ENCODE measurements at regions not wholly inside any gene's neighbourhood (a gene's known extent, or its start where the extent isn't known, plus 50 kb on each side); places are given as distances from the start of the nearest gene placed in this dataset.
"Not testable (repeated sequence)": the region's sequence is repeated elsewhere in the genome, so short reads cannot be mapped to it uniquely, and the experiment has no call there.

- H3K36me3 Mint-ChIP-seq: no peaks in the 10 kb centered on the region
- peaks cover 38 to 42% of the 10 kb centered on the region in 2 donors for H3K4me1 Mint-ChIP-seq
- H3K27ac Mint-ChIP-seq: peak overlapping the region in 2 of 6 donors; percentile 36 to 56
- H3K9me3 Mint-ChIP-seq: peaks cover 0 to 37% (median 8%) of the 10 kb centered on the region in 6 donors
- H3K4me3 Mint-ChIP-seq: peak overlapping the region in 4 of 5 donors; percentile 11 to 78 (median 32)
- no peak for DNase-seq
- H3K27me3 Mint-ChIP-seq (ENCODE audit: low read depth in 3 of 3): peaks cover 0 to 11% (median 2%) of the 10 kb centered on the region in 3 donors
These were observed 1107.1 kb upstream of the TMPRSS15 start for GRCh38 chr21:19510653-19511052.

GRCh38 chr21:19522381-19522780, 1118.8 kb upstream of the TMPRSS15 start:
- Mint-ChIP-seq H3K4me3 (no peak overlapping the region), H3K27me3 (ENCODE audit: low read depth in 3 of 3) (no peaks in the 10 kb centered on the region), H3K36me3 (peaks cover 0 to 8% (median 0%) of the 10 kb centered on the region in 3 donors), H3K27ac (no peak overlapping the region), H3K4me1 (no peaks in the 10 kb centered on the region), H3K9me3 (peaks cover 0 to 27% (median 10%) of the 10 kb centered on the region in 6 donors)
- DNase-seq: no peak

GRCh38 chr21:19523061-19523460, 1119.5 kb upstream of the TMPRSS15 start:
- peaks cover 0 to 27% (median 10%) of the 10 kb centered on the region in 6 donors for H3K9me3 Mint-ChIP-seq
- peaks cover 0 to 8% (median 0%) of the 10 kb centered on the region in 3 donors for H3K36me3 Mint-ChIP-seq
- no peaks in the 10 kb centered on the region for H3K27me3 Mint-ChIP-seq (ENCODE audit: low read depth in 3 of 3)
- H3K27ac Mint-ChIP-seq: no peak overlapping the region
- no peaks in the 10 kb centered on the region for H3K4me1 Mint-ChIP-seq
- no peak overlapping the region for H3K4me3 Mint-ChIP-seq
- DNase-seq: no peak

- Mint-ChIP-seq H3K27me3 (ENCODE audit: low read depth in 3 of 3) (no peaks in the 10 kb centered on the region), H3K27ac (no peak overlapping the region), H3K4me3 (no peak overlapping the region), H3K9me3 (peaks cover 0 to 24% (median 10%) of the 10 kb centered on the region in 6 donors), H3K4me1 (no peaks in the 10 kb centered on the region), H3K36me3 (peaks cover 0 to 6% (median 0%) of the 10 kb centered on the region in 3 donors)
- DNase-seq: no peak
These were observed 1120.2 kb upstream of the TMPRSS15 start for GRCh38 chr21:19523746-19524145.

GRCh38 chr21:19529031-19529430, 1125.4 kb upstream of the TMPRSS15 start:
- Mint-ChIP-seq H3K4me1 (no peaks in the 10 kb centered on the region), H3K9me3 (peaks cover 2 to 18% (median 6%) of the 10 kb centered on the region in 6 donors), H3K27ac (no peak overlapping the region), H3K36me3 (no peaks in the 10 kb centered on the region), H3K27me3 (ENCODE audit: low read depth in 3 of 3) (no peaks in the 10 kb centered on the region), H3K4me3 (no peak overlapping the region)
- no peak for DNase-seq

DNA sequence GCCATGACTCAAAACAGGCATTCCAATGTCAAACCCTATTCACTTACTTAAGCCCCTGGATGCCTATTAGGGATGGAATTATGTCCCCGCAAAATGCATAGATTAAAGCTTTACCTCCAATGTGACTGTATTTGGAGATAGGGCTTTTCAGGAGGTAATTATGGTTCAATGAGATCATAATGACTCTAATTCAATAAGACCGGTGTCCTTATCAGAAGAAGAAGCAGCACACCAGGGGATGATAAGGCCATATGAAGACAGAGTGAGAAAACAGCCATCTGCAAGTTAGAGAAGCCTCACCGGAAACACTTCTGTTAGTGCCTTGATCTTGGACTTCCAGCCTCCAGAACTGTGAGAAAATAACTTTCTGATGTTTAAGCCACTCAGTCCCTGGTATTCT, 1131.8 kb upstream of the TMPRSS15 start:
- DNase-seq: no peak
- Mint-ChIP-seq H3K27me3 (ENCODE audit: low read depth in 3 of 3) (peaks cover 0 to 2% (median 0%) of the 10 kb centered on the region in 3 donors), H3K27ac (no peak overlapping the region), H3K9me3 (peaks cover 0 to 11% (median 3%) of the 10 kb centered on the region in 6 donors), H3K4me1 (no peaks in the 10 kb centered on the region), H3K4me3 (no peak overlapping the region), H3K36me3 (no peaks in the 10 kb centered on the region)

DNA sequence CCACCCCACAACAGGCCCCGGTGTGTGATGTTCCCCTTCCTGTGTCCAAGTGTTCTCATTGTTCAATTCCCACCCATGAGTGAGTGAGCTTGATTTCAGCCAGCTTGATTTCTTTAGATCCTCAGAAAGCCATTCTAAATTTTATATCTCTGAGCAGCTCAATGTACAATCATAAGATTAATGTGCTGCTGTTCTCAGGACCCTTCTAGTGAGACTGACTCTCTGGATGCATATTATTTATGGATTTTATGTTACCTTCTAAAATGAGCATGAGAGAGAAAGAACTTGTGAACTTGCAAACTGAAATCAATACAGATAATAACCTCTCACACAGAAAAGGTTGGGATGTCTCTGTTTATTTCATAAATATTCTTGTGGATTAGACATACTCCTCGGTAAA, 1133.5 kb upstream of the TMPRSS15 start:
- DNase-seq: no peak
- Mint-ChIP-seq H3K4me1 (no peaks in the 10 kb centered on the region), H3K36me3 (no peaks in the 10 kb centered on the region), H3K27ac (no peak overlapping the region), H3K4me3 (no peak overlapping the region), H3K9me3 (peaks cover 0 to 10% (median 4%) of the 10 kb centered on the region in 6 donors), H3K27me3 (ENCODE audit: low read depth in 3 of 3) (peaks cover 0 to 2% (median 0%) of the 10 kb centered on the region in 3 donors)

DNA sequence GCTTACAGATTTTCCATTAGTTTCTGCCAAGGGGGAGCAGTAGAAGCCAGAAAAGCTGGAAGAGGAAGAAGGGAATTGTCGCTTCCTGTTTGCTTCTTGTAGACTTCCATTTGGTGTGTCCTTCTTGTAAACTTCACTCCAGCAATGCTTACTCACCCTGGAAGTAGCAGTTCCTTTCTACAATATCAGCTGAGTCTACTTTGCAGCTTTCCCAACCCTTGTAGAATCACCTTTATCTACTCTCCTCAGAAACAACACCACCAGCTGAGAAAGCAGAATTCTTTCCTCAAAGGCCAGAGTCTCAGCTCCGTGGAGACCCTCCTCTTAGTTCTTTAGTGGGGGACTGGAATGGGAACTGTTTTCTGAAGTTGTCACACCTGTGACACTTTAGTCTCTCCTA, 1136.7 kb upstream of the TMPRSS15 start:
- DNase-seq: no peak
- Mint-ChIP-seq H3K4me3 (no peak overlapping the region), H3K27ac (no peak overlapping the region), H3K9me3 (peaks cover 2 to 33% (median 13%) of the 10 kb centered on the region in 6 donors), H3K36me3 (peaks cover 0 to 7% (median 0%) of the 10 kb centered on the region in 3 donors), H3K27me3 (ENCODE audit: low read depth in 3 of 3) (peaks cover 0 to 2% (median 0%) of the 10 kb centered on the region in 3 donors), H3K4me1 (no peaks in the 10 kb centered on the region)

- DNase-seq: no peak
- Mint-ChIP-seq H3K27me3 (ENCODE audit: low read depth in 3 of 3) (peaks cover 0 to 2% (median 1%) of the 10 kb centered on the region in 3 donors), H3K36me3 (peaks cover 0 to 8% (median 0%) of the 10 kb centered on the region in 3 donors), H3K4me3 (no peak overlapping the region), H3K4me1 (no peaks in the 10 kb centered on the region), H3K9me3 (peaks cover 2 to 45% (median 18%) of the 10 kb centered on the region in 6 donors), H3K27ac (no peak overlapping the region)
These were observed 1138.0 kb upstream of the TMPRSS15 start for GRCh38 chr21:19541602-19542001.

DNA sequence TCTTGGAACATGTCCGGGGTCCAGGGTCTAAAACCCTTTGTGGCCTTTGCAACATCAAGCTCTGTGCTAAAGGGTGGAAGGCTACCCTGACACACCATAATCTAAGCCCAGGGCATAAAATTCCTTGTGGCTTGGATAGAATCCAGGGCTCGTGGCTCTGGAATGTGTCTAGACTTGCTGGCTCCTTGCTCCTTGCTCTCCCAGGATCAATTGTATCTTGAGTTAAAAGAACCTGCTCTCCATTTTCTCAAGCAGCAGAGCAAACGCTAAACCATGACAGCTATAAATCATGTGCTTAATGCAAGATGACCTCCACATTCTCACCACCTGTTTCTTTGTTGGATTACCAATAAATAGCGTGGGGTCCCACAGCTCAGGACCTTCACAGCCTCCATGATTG, 1140.9 kb upstream of the TMPRSS15 start:
- not testable (repeated sequence) for DNase-seq; H3K4me3 Mint-ChIP-seq; H3K27ac Mint-ChIP-seq; H3K27me3 Mint-ChIP-seq (ENCODE audit: low read depth in 3 of 3); H3K4me1 Mint-ChIP-seq; H3K36me3 Mint-ChIP-seq
- H3K9me3 Mint-ChIP-seq: peaks cover 5 to 51% (median 21%) of the 10 kb centered on the region in 6 donors

GRCh38 chr21:19547951-19548840, 1144.6 kb upstream of the TMPRSS15 start:
- peaks cover 0 to 8% (median 3%) of the 10 kb centered on the region in 3 donors for H3K36me3 Mint-ChIP-seq
- no peak overlapping the region for H3K4me3 Mint-ChIP-seq
- H3K4me1 Mint-ChIP-seq: no peaks in the 10 kb centered on the region
- DNase-seq: no peak
- H3K9me3 Mint-ChIP-seq: peaks cover 7 to 37% (median 21%) of the 10 kb centered on the region in 6 donors
- H3K27me3 Mint-ChIP-seq (ENCODE audit: low read depth in 3 of 3): peaks cover 0 to 1% (median 0%) of the 10 kb centered on the region in 3 donors
- no peak overlapping the region for H3K27ac Mint-ChIP-seq

DNA sequence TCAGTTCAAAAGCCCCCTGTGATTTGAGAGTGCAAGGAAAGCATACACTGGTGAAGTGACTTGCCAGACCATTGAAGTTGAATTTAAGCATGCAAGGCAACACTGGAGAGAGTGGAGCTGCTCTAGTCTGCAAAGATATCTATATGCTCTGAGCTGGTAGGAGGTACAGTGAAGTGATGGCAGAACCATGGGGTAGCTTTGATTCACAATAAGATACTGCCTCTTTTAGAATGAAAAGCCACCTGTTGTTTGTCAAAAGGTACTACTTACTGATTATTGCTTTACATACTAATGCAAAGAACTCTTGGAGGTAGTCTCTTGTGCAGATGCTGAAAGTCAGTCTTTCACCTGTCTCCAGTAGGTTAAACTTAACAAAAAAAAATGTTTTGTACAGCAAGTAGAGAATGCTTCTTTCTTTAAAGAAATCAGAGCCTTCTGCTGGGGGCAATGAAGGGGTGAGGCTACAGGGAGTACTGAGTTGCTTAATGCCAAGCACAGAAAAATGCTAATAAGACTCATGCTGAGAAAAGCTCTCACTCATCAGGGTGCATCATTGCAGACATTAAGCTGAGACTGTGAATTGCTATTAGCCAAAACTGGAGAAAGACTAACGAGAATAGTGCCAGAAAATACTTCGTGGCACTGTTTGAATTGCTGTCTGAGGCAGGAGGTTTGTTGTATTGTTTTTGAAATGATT, 1150.5 kb upstream of the TMPRSS15 start:
- H3K36me3 Mint-ChIP-seq: no peaks in the 10 kb centered on the region
- no peak overlapping the region for H3K27ac Mint-ChIP-seq
- no peak overlapping the region for H3K4me3 Mint-ChIP-seq
- H3K9me3 Mint-ChIP-seq: peaks cover 0 to 13% (median 5%) of the 10 kb centered on the region in 6 donors
- H3K4me1 Mint-ChIP-seq: no peaks in the 10 kb centered on the region
- no peaks in the 10 kb centered on the region for H3K27me3 Mint-ChIP-seq (ENCODE audit: low read depth in 3 of 3)
- DNase-seq: no peak

DNA sequence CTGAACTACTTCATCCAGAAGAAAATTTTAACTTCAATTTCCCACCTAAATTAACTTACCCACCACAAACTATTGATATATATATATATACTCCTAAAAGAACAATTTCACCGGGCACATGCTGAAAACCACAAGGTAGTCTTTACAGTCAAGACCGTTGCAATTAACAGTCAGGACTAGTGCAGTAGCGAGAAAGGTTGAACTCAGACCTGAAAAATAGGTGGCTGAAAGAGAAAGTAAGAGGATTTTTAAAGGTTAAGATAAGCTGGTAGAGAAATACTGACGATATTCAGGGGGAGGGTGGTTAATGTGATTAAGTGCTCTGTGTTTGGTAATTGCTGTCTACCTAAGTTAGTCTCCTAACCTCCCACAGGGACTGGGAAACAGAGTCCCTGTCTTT, 1153.5 kb upstream of the TMPRSS15 start:
- Mint-ChIP-seq H3K27ac (no peak overlapping the region), H3K36me3 (peaks cover 0 to 3% (median 0%) of the 10 kb centered on the region in 3 donors), H3K27me3 (ENCODE audit: low read depth in 3 of 3) (peaks cover 0 to 2% (median 0%) of the 10 kb centered on the region in 3 donors)

DNA sequence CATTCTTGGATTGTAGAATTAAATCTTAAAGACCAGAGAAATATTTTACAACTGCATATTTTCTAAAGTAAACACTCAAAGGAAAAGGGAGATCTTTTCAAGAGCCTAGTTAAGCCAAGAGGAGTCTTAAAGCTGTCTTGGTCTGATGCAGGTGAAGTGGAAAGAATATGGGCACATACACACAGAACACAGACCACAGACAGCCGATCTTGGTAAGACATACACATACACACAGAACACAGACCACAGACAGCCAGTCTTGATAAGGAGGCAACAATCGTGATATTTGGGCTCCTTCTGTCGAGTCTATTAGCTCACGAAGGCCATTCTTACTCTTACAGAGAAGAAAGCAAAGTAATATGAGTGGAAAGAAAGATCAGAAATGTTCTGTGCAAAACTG, 1153.9 kb upstream of the TMPRSS15 start:
- Mint-ChIP-seq H3K36me3 (peaks cover 0 to 3% (median 0%) of the 10 kb centered on the region in 3 donors), H3K4me3 (no peak overlapping the region), H3K4me1 (no peaks in the 10 kb centered on the region), H3K27ac (no peak overlapping the region), H3K9me3 (peaks cover 0 to 19% (median 4%) of the 10 kb centered on the region in 6 donors), H3K27me3 (ENCODE audit: low read depth in 3 of 3) (peaks cover 0 to 2% (median 0%) of the 10 kb centered on the region in 3 donors)
- DNase-seq: no peak

More for the DNA sequence above, 1153.5 kb upstream of the TMPRSS15 start:
- H3K4me1 Mint-ChIP-seq: no peaks in the 10 kb centered on the region
- no peak for DNase-seq
- no peak overlapping the region for H3K4me3 Mint-ChIP-seq
- peaks cover 0 to 17% (median 4%) of the 10 kb centered on the region in 6 donors for H3K9me3 Mint-ChIP-seq
